ENCODE measurements at regions not wholly inside any gene's neighbourhood (a gene's known extent, or its start where the extent isn't known, plus 50 kb on each side); places are given as distances from the start of the nearest gene placed in this dataset.

DNA sequence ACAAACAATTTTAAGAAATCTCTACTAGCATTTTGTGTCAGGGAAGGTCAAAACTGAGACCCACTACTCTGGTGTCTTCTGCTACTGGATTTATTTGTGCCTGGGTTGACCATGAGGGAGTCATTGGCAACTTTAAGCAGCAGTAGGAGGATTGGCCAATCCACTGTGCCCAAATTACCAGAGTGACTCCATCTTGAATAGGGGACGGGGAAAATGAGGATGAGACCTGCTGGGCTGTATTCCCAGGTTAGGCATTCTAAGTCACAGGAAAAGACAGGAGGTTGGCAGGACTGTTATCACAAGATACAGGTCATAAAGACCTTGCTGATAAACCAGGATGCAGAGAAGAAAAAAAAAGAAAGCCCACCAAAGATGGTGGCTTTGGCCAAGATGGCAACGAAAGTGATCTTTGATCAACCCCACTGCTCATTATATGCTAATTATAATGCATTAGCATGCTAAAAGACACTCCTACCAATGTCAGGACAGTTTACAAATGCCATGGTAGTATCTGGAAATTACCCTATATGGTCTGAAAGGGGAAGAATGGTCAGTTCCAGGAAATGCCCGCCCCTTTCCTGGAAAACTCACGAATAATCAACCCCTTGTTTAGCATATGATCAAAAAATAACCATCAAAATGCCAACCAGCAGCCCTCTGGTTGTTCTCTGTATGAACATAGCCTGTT is 200.9 kb downstream of the LTN1 start:
- H2BK5ac ChIP-seq (ENCODE audit: low read depth, low read length, poor library complexity, severe bottlenecking): no peak overlapping the region
- no peak overlapping the region for H3K9ac ChIP-seq (ENCODE audit: low read length)
- no peak overlapping the region for H3K27ac ChIP-seq (ENCODE audit: low read length, poor library complexity, severe bottlenecking)
- H2AK5ac ChIP-seq (ENCODE audit: low read length, severe bottlenecking): no peak overlapping the region
- H2AFZ ChIP-seq (ENCODE audit: low read depth, low read length): no peak overlapping the region
- DNase-seq: no peak
- no peak overlapping the region for H3K4me2 ChIP-seq (ENCODE audit: low read length, poor library complexity, severe bottlenecking)
- H2BK12ac ChIP-seq (ENCODE audit: low read length in 2 of 2): no peak overlapping the region
- no peak overlapping the region for H3K4me3 ChIP-seq (ENCODE audit: insufficient read depth in 1 of 2, low read depth in 1 of 2, low read length in 2 of 2)
- no peaks in the 10 kb centered on the region for H3K36me3 ChIP-seq (ENCODE audit: control insufficient read depth in 1 of 2, insufficient read depth in 2 of 2, low read depth in 1 of 2, low read length in 2 of 2)
- H4K8ac ChIP-seq (ENCODE audit: low read length): no peak overlapping the region
- no peaks in the 10 kb centered on the region for H3K27me3 ChIP-seq (ENCODE audit: control insufficient read depth in 1 of 2, insufficient read depth in 1 of 2, low read length in 2 of 2)
- no peak overlapping the region for H3K23ac ChIP-seq (ENCODE audit: low read length in 2 of 2)
- no peak overlapping the region for H2BK120ac ChIP-seq (ENCODE audit: low read depth, low read length)
- H2BK15ac ChIP-seq (ENCODE audit: low read depth, poor library complexity, severe bottlenecking): no peak overlapping the region
- H3K79me1 ChIP-seq (replicated peaks; ENCODE audit: low read length, poor library complexity, severe bottlenecking): no peaks in the 10 kb centered on the region
- H3K14ac ChIP-seq (ENCODE audit: low read length in 2 of 2): no peak overlapping the region
- 94% methylated on average over 3 of the region's 4 CpGs for WGBS
- H3K4me1 ChIP-seq (ENCODE audit: control insufficient read depth, insufficient read depth, low read depth, low read length): no peaks in the 10 kb centered on the region
- H3K9me3 ChIP-seq (ENCODE audit: control insufficient read depth, low read length): no peaks in the 10 kb centered on the region
- no peak overlapping the region for H4K91ac ChIP-seq (ENCODE audit: low read length)
- no peak overlapping the region for H3K18ac ChIP-seq (ENCODE audit: low read depth in 1 of 2, low read length in 2 of 2)
- H3K4ac ChIP-seq (ENCODE audit: low read depth in 1 of 2, low read length in 2 of 2): no peak overlapping the region

DNA sequence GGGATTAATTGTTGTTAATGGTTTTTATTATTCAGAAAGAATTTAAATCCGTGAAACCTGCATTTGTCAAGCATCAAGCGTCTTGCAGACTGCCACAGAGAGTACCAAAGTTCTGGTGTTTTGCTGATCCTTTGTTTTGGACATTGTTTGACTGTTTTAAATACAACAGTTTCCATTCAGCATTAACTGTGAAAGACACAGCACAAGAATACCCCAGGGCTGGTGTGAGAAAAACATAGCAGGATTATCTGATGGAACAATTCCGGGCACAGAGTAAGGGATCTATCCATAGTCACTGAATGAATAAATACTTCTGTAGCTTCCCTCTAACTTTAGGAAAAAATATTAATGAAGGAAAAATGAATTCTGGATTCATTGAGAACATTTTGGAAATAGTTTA is 202.3 kb downstream of the LTN1 start:
- no peaks in the 10 kb centered on the region for H3K27me3 ChIP-seq (ENCODE audit: control insufficient read depth in 1 of 2, insufficient read depth in 1 of 2, low read length in 2 of 2)
- no peak overlapping the region for H2AK5ac ChIP-seq (ENCODE audit: low read length, severe bottlenecking)
- H3K4me1 ChIP-seq (ENCODE audit: control insufficient read depth, insufficient read depth, low read depth, low read length): no peaks in the 10 kb centered on the region
- no peak for DNase-seq
- no peak overlapping the region for H2AFZ ChIP-seq (ENCODE audit: low read depth, low read length)
- no peak overlapping the region for H2BK15ac ChIP-seq (ENCODE audit: low read depth, poor library complexity, severe bottlenecking)
- H4K91ac ChIP-seq (ENCODE audit: low read length): no peak overlapping the region
- no peak overlapping the region for H3K23ac ChIP-seq (ENCODE audit: low read length in 2 of 2)
- H4K8ac ChIP-seq (ENCODE audit: low read length): no peak overlapping the region
- H3K4ac ChIP-seq (ENCODE audit: low read depth in 1 of 2, low read length in 2 of 2): no peak overlapping the region
- H3K4me3 ChIP-seq (ENCODE audit: insufficient read depth in 1 of 2, low read depth in 1 of 2, low read length in 2 of 2): no peak overlapping the region
- no peak overlapping the region for H3K14ac ChIP-seq (ENCODE audit: low read length in 2 of 2)
- no peak overlapping the region for H3K4me2 ChIP-seq (ENCODE audit: low read length, poor library complexity, severe bottlenecking)
- no peak overlapping the region for H3K27ac ChIP-seq (ENCODE audit: low read length, poor library complexity, severe bottlenecking)
- H2BK5ac ChIP-seq (ENCODE audit: low read depth, low read length, poor library complexity, severe bottlenecking): no peak overlapping the region
- peaks cover 2% of the 10 kb centered on the region for H3K9me3 ChIP-seq (ENCODE audit: control insufficient read depth, low read length)
- H3K9ac ChIP-seq (ENCODE audit: low read length): no peak overlapping the region
- no peaks in the 10 kb centered on the region for H3K79me1 ChIP-seq (replicated peaks; ENCODE audit: low read length, poor library complexity, severe bottlenecking)
- no peaks in the 10 kb centered on the region for H3K36me3 ChIP-seq (ENCODE audit: control insufficient read depth in 1 of 2, insufficient read depth in 2 of 2, low read depth in 1 of 2, low read length in 2 of 2)
- H2BK120ac ChIP-seq (ENCODE audit: low read depth, low read length): no peak overlapping the region
- 77% methylated on average over 2 of the region's 3 CpGs for WGBS
- no peak overlapping the region for H2BK12ac ChIP-seq (ENCODE audit: low read length in 2 of 2)
- H3K18ac ChIP-seq (ENCODE audit: low read depth in 1 of 2, low read length in 2 of 2): no peak overlapping the region

DNA sequence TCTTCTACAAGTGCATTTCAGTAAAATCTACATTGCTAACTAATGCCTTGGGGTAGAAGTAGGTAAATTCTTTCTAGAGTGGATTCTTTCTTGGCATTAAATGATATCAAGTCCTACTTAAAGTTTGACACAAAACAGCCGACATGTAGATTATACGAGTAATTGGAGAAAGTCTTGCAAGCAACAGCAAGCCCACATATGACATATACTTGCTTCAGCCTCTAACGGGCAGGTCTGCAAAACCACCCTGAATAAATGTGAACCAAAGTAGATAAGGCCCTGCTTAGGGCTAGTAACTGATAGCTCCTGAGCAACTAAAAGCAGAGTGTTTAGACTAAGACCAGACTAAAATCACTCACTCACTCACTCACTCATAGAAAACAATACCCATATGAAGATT is 203.2 kb downstream of the LTN1 start:
- 76% methylated on average over 3 of the region's 3 CpGs for WGBS
- H3K27ac ChIP-seq (ENCODE audit: low read length, poor library complexity, severe bottlenecking): no peak overlapping the region

GRCh38 chr21:28788030-28788429 is 204.6 kb downstream of the LTN1 start:
- H2BK120ac ChIP-seq (ENCODE audit: low read depth, low read length): no peak overlapping the region
- no peak overlapping the region for H2AFZ ChIP-seq (ENCODE audit: low read depth, low read length)
- no peak overlapping the region for H3K23ac ChIP-seq (ENCODE audit: low read length in 2 of 2)
- H3K18ac ChIP-seq (ENCODE audit: low read depth in 1 of 2, low read length in 2 of 2): no peak overlapping the region
- no peak overlapping the region for H3K4me3 ChIP-seq (ENCODE audit: insufficient read depth in 1 of 2, low read depth in 1 of 2, low read length in 2 of 2)
- no peak overlapping the region for H3K9ac ChIP-seq (ENCODE audit: low read length)
- H3K14ac ChIP-seq (ENCODE audit: low read length in 2 of 2): no peak overlapping the region
- no peaks in the 10 kb centered on the region for H3K27me3 ChIP-seq (ENCODE audit: control insufficient read depth in 1 of 2, insufficient read depth in 1 of 2, low read length in 2 of 2)
- no peak overlapping the region for H4K91ac ChIP-seq (ENCODE audit: low read length)
- no peak for DNase-seq
- no peak overlapping the region for H2BK15ac ChIP-seq (ENCODE audit: low read depth, poor library complexity, severe bottlenecking)
- no peak overlapping the region for H3K4ac ChIP-seq (ENCODE audit: low read depth in 1 of 2, low read length in 2 of 2)
- H3K79me1 ChIP-seq (replicated peaks; ENCODE audit: low read length, poor library complexity, severe bottlenecking): no peaks in the 10 kb centered on the region
- H3K4me1 ChIP-seq (ENCODE audit: control insufficient read depth, insufficient read depth, low read depth, low read length): no peaks in the 10 kb centered on the region
- no peak overlapping the region for H3K27ac ChIP-seq (ENCODE audit: low read length, poor library complexity, severe bottlenecking)
- H2BK12ac ChIP-seq (ENCODE audit: low read length in 2 of 2): no peak overlapping the region
- no peaks in the 10 kb centered on the region for H3K36me3 ChIP-seq (ENCODE audit: control insufficient read depth in 1 of 2, insufficient read depth in 2 of 2, low read depth in 1 of 2, low read length in 2 of 2)
- no peak overlapping the region for H2BK5ac ChIP-seq (ENCODE audit: low read depth, low read length, poor library complexity, severe bottlenecking)
- H3K9me3 ChIP-seq (ENCODE audit: control insufficient read depth, low read length): peaks cover 2% of the 10 kb centered on the region
- WGBS: no CpG with 5 or more reads among the region's 6 CpGs
- no peak overlapping the region for H3K4me2 ChIP-seq (ENCODE audit: low read length, poor library complexity, severe bottlenecking)
- H4K8ac ChIP-seq (ENCODE audit: low read length): no peak overlapping the region
- H2AK5ac ChIP-seq (ENCODE audit: low read length, severe bottlenecking): no peak overlapping the region

More for the DNA sequence above, 203.2 kb downstream of the LTN1 start:
- Histone ChIP-seq H2BK15ac (ENCODE audit: low read depth, poor library complexity, severe bottlenecking) (no peak overlapping the region), H2AK5ac (ENCODE audit: low read length, severe bottlenecking) (no peak overlapping the region), H3K9me3 (ENCODE audit: control insufficient read depth, low read length) (peaks cover 2% of the 10 kb centered on the region), H3K14ac (ENCODE audit: low read length in 2 of 2) (no peak overlapping the region), H2AFZ (ENCODE audit: low read depth, low read length) (no peak overlapping the region), H2BK120ac (ENCODE audit: low read depth, low read length) (no peak overlapping the region), H3K4me2 (ENCODE audit: low read length, poor library complexity, severe bottlenecking) (no peak overlapping the region), H2BK12ac (ENCODE audit: low read length in 2 of 2) (no peak overlapping the region), H3K79me1 (replicated peaks; ENCODE audit: low read length, poor library complexity, severe bottlenecking) (no peaks in the 10 kb centered on the region), H3K4me1 (ENCODE audit: control insufficient read depth, insufficient read depth, low read depth, low read length) (no peaks in the 10 kb centered on the region), H3K36me3 (ENCODE audit: control insufficient read depth in 1 of 2, insufficient read depth in 2 of 2, low read depth in 1 of 2, low read length in 2 of 2) (no peaks in the 10 kb centered on the region), H3K18ac (ENCODE audit: low read depth in 1 of 2, low read length in 2 of 2) (no peak overlapping the region), H4K91ac (ENCODE audit: low read length) (no peak overlapping the region), H3K23ac (ENCODE audit: low read length in 2 of 2) (no peak overlapping the region), H3K27me3 (ENCODE audit: control insufficient read depth in 1 of 2, insufficient read depth in 1 of 2, low read length in 2 of 2) (no peaks in the 10 kb centered on the region), H2BK5ac (ENCODE audit: low read depth, low read length, poor library complexity, severe bottlenecking) (no peak overlapping the region), H3K4ac (ENCODE audit: low read depth in 1 of 2, low read length in 2 of 2) (no peak overlapping the region), H3K4me3 (ENCODE audit: insufficient read depth in 1 of 2, low read depth in 1 of 2, low read length in 2 of 2) (no peak overlapping the region), H3K9ac (ENCODE audit: low read length) (no peak overlapping the region), H4K8ac (ENCODE audit: low read length) (no peak overlapping the region)
- DNase-seq: no peak
